Mammary epithelial cell (primary cell): ENCODE measurements at regions not wholly inside any gene's neighbourhood (a gene's known extent, or its start where the extent isn't known, plus 50 kb on each side); places are given as distances from the start of the nearest gene placed in this dataset.

Experiments used
- EZH2 ChIP-seq: IDR thresholded peaks from 2 replicates; pipeline ENCODE4 v1.6.1; 2012; ENCODE audit warnings: low read length, inconsistent platforms, borderline replicate concordance
- TF ChIP-seq, protein P1 (sequence below), 2 donors: IDR thresholded peaks in 1 of 2; conservative IDR thresholded peaks in 1 of 2; 2 replicates each; pipeline ENCODE4 v1.5.1; 2011 to 2012; ENCODE audit warnings: inconsistent platforms in 2 of 2, low read length in 2 of 2, mild to moderate bottlenecking in 2 of 2, control low read depth in 1 of 2, low read depth in 1 of 2; ENCODE audit not compliant: insufficient read depth in 1 of 2; ENCODE audit errors: extremely low read depth in 1 of 2

GRCh38 chr9:96128880-96129279 lies 173.1 kb downstream of the HSD17B3 start:
- TF ChIP-seq, protein P1, sequence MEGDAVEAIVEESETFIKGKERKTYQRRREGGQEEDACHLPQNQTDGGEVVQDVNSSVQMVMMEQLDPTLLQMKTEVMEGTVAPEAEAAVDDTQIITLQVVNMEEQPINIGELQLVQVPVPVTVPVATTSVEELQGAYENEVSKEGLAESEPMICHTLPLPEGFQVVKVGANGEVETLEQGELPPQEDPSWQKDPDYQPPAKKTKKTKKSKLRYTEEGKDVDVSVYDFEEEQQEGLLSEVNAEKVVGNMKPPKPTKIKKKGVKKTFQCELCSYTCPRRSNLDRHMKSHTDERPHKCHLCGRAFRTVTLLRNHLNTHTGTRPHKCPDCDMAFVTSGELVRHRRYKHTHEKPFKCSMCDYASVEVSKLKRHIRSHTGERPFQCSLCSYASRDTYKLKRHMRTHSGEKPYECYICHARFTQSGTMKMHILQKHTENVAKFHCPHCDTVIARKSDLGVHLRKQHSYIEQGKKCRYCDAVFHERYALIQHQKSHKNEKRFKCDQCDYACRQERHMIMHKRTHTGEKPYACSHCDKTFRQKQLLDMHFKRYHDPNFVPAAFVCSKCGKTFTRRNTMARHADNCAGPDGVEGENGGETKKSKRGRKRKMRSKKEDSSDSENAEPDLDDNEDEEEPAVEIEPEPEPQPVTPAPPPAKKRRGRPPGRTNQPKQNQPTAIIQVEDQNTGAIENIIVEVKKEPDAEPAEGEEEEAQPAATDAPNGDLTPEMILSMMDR (conservative IDR thresholded peaks at IDR 0.05 in 1 of 2, IDR thresholded peaks at IDR 0.05 in 1 of 2; ENCODE audit: extremely low read depth in 1 of 2, insufficient read depth in 1 of 2, low read depth in 1 of 2, low read length in 2 of 2), result no peak
- no peak for TF ChIP-seq EZH2
